HCT116 (cell line): ENCODE measurements at regions not wholly inside any gene's neighbourhood (a gene's known extent, or its start where the extent isn't known, plus 50 kb on each side); places are given as distances from the start of the nearest gene placed in this dataset.

Experiments used
- ATAC-seq: fragments of 200-7000 bp; cut with Tn5 transposase; 2 replicates; pipeline ENCODE4 v1.9.1; 2020; ENCODE audit warnings: mild to moderate bottlenecking, moderate library complexity
- BruUV-seq: library from RNA; stranded (reverse); fragments of 400-500 nt; replicated peaks from 2 replicates; lab custom pipeline; 2021; lab: Mats Ljungman, UMichigan
- CTCF ChIA-PET: fragments of 300-600 bp; sonication (Branson Sonifier 250); formaldehyde crosslinking; loops from one replicate; lab custom pipeline; 2021; ENCODE audit warnings: antibody characterized with exemption; lab: Charles Lee
- POLR2A ChIA-PET: fragments of 300-600, 350-600 bp; sonication (Branson Sonifier 250); formaldehyde crosslinking; loops from one replicate; lab custom pipeline; 2021; ENCODE audit warnings: antibody characterized with exemption; lab: Charles Lee
- RAD21 ChIA-PET, 2 experiments: fragments of 300-600 bp; sonication (Branson Sonifier 250); formaldehyde crosslinking; loops; one replicate each; lab custom pipeline; 2023; ENCODE audit warnings: low total read pairs in 2 of 2; ENCODE audit not compliant: uncharacterized antibody in 2 of 2, unreplicated experiment in 2 of 2, low non-redundant PET in 1 of 2; lab: Charles Lee
- DNase-seq: peaks from one replicate; pipeline ENCODE4 v3.0.0-alpha.2; 2010; ENCODE audit warnings: low read depth, low spot score
- H2AFZ ChIP-seq: fragments of 200-600 bp; shearing (Covaris generic), sonication (generic); 2 replicates; pipeline ENCODE4 v1.6.1; 2017; ENCODE audit warnings: low read depth, mixed run types, mixed read lengths, antibody characterized with exemption, low read length; ENCODE audit not compliant: poor library complexity, severe bottlenecking
- H3K27ac ChIP-seq: 2 replicates; pipeline ENCODE4 v1.5.1; 2012; ENCODE audit warnings: low read depth, low read length
- H3K27me3 ChIP-seq: fragments of 200-600 bp; sonication (generic); 2 replicates; pipeline ENCODE4 v1.6.1; 2016; ENCODE audit warnings: mixed run types, low read length, mixed read lengths; ENCODE audit not compliant: insufficient read depth
- H3K36me3 ChIP-seq, 2 experiments: fragments of 200-500 bp in 1 of 2; fragments of 200-600 bp in 1 of 2; sonication (Bioruptor generic) in 1 of 2; sonication (generic) in 1 of 2; 2 replicates each; pipeline versions ENCODE4 v1.5.1 to v1.6.1; 2014 to 2016; ENCODE audit warnings: low read length in 2 of 2, inconsistent platforms in 1 of 2, mixed read lengths in 1 of 2, mixed run types in 1 of 2; ENCODE audit not compliant: insufficient read depth in 2 of 2, control insufficient read depth in 1 of 2
- H3K4me1 ChIP-seq, 2 experiments: fragments of 200-600 bp in 1 of 2; sonication (generic) in 1 of 2; 2 replicates each; pipeline versions ENCODE4 v1.5.1 to v1.6.1; 2012 to 2017; ENCODE audit warnings: low read length in 2 of 2, inconsistent platforms in 1 of 2, mild to moderate bottlenecking in 1 of 2, mixed read lengths in 1 of 2, mixed run types in 1 of 2, moderate library complexity in 1 of 2; ENCODE audit not compliant: insufficient read depth in 2 of 2, control insufficient read depth in 1 of 2
- H3K4me2 ChIP-seq: fragments of 200-600 bp; sonication (generic); 2 replicates; pipeline ENCODE4 v1.6.1; 2017; ENCODE audit warnings: mixed run types, low read length, mixed read lengths
- H3K4me3 ChIP-seq, 2 experiments: fragments of 200-600 bp in 1 of 2; sonication (generic) in 1 of 2; replicated peaks in 1 of 2; 2 replicates each; pipeline ENCODE4 v1.5.1; 2011 to 2016; ENCODE audit warnings: low read length in 2 of 2, control low read depth in 1 of 2, low read depth in 1 of 2, mild to moderate bottlenecking in 1 of 2, mixed read lengths in 1 of 2, mixed run types in 1 of 2
- H3K79me2 ChIP-seq: fragments of 200-600 bp; sonication (generic); 2 replicates; pipeline ENCODE4 v1.6.1; 2017; ENCODE audit warnings: mild to moderate bottlenecking, mixed run types, low read length, moderate library complexity, mixed read lengths; ENCODE audit not compliant: insufficient read depth
- H3K9ac ChIP-seq: fragments of 200-600 bp; sonication (generic); 2 replicates; pipeline ENCODE4 v1.6.1; 2016; ENCODE audit warnings: low read length, mixed read lengths
- H3K9me2 ChIP-seq: fragments of 200-600 bp; sonication (generic), shearing (Covaris generic); 2 replicates; pipeline ENCODE4 v1.6.1; 2017; ENCODE audit warnings: mixed run types, mild to moderate bottlenecking, moderate library complexity; ENCODE audit not compliant: insufficient read depth
- H3K9me3 ChIP-seq, 2 experiments: fragments of 200-500 bp in 1 of 2; fragments of 200-600 bp in 1 of 2; sonication (Bioruptor generic) in 1 of 2; sonication (generic) in 1 of 2; 2 replicates each; pipeline ENCODE4 v1.6.1; 2014 to 2017; ENCODE audit warnings: low read length in 2 of 2, mixed read lengths in 2 of 2, inconsistent platforms in 1 of 2, low read depth in 1 of 2, mild to moderate bottlenecking in 1 of 2, mixed run types in 1 of 2, moderate library complexity in 1 of 2; ENCODE audit not compliant: control insufficient read depth in 1 of 2, insufficient read depth in 1 of 2
- H4K20me1 ChIP-seq: fragments of 200-600 bp; sonication (generic), shearing (Covaris generic); 2 replicates; pipeline ENCODE4 v1.6.1; 2017; ENCODE audit warnings: mixed run types, mild to moderate bottlenecking, moderate library complexity; ENCODE audit not compliant: insufficient read depth
- CEBPB ChIP-seq: IDR thresholded peaks from 2 replicates; pipeline ENCODE4 v1.6.1; 2012; ENCODE audit warnings: low read depth
- CTCF ChIP-seq, 3 experiments: fragments of 200-600 bp in 1 of 3; sonication (generic) in 1 of 3; IDR thresholded peaks in 2 of 3; conservative IDR thresholded peaks in 1 of 3; 2 replicates each; pipeline ENCODE4 v1.5.1; 2012 to 2017; ENCODE audit warnings: low read depth in 2 of 3, low read length in 2 of 3, antibody characterized with exemption in 1 of 3, borderline replicate concordance in 1 of 3, control low read depth in 1 of 3, mild to moderate bottlenecking in 1 of 3, mixed read lengths in 1 of 3, mixed run types in 1 of 3, moderate library complexity in 1 of 3; ENCODE audit not compliant: insufficient read depth in 1 of 3
- ELF1 ChIP-seq: IDR thresholded peaks from 2 replicates; pipeline ENCODE4 v1.6.1; 2012; ENCODE audit warnings: low read depth, borderline replicate concordance
- POLR2A ChIP-seq: IDR thresholded peaks from 2 replicates; pipeline ENCODE4 v1.7.0; 2011; ENCODE audit warnings: borderline replicate concordance; ENCODE audit not compliant: insufficient read depth, insufficient read length; ENCODE audit errors: extremely low read depth
- RAD21 ChIP-seq: IDR thresholded peaks from 2 replicates; pipeline ENCODE4 v1.6.1; 2012; ENCODE audit warnings: low read depth, mild to moderate bottlenecking
- REST ChIP-seq: IDR thresholded peaks from 2 replicates; pipeline ENCODE4 v1.6.1; 2012; ENCODE audit warnings: low read depth
- SP1 ChIP-seq: IDR thresholded peaks from 2 replicates; pipeline ENCODE4 v1.6.1; 2012; ENCODE audit warnings: low read depth
- SRF ChIP-seq: IDR thresholded peaks from 2 replicates; pipeline ENCODE4 v1.6.1; 2012; ENCODE audit warnings: low read depth
- YY1 ChIP-seq: IDR thresholded peaks from 2 replicates; pipeline ENCODE4 v1.6.1; 2011; ENCODE audit warnings: low read length, low read depth, moderate library complexity, mild to moderate bottlenecking; ENCODE audit not compliant: insufficient replicate concordance; ENCODE audit errors: extremely low read depth
- ZBTB33 ChIP-seq: IDR thresholded peaks from 2 replicates; pipeline ENCODE4 v1.6.1; 2011; ENCODE audit warnings: mild to moderate bottlenecking, low read length, moderate library complexity; ENCODE audit not compliant: insufficient replicate concordance; ENCODE audit errors: extremely low read depth
- ZNF274 ChIP-seq: fragments of 200-500 bp; sonication (Bioruptor generic); IDR thresholded peaks from 2 replicates; pipeline ENCODE4 v1.6.1; 2014; ENCODE audit warnings: mild to moderate bottlenecking, low read depth, low read length, inconsistent platforms
- intact Hi-C: fragments of 100-400 bp; cut with micrococcal nuclease; formaldehyde crosslinking; loops from 2 replicates; pipeline ENCODE4 v1.10.0; 2022

GRCh38 chr4:127463883-127464282 is 168.9 kb upstream of the INTU start:
- no peaks in the 10 kb centered on the region for H4K20me1 ChIP-seq
- no peak overlapping the region for H3K4me3 ChIP-seq
- intact Hi-C loops = no loop called here
- ChIA-PET RAD21 (no interaction called here), CTCF (no interaction called here), POLR2A (no interaction called here)
- no peak overlapping the region for H2AFZ ChIP-seq
- no peaks in the 10 kb centered on the region for H3K9me3 ChIP-seq
- no TSS peak for BruUV-seq
- no peak overlapping the region for H3K9ac ChIP-seq
- H3K79me2 ChIP-seq = no peaks in the 10 kb centered on the region
- DNase-seq (no peak), ATAC-seq (no peak)
- H3K27me3 ChIP-seq = no peaks in the 10 kb centered on the region
- no peak overlapping the region for H3K4me2 ChIP-seq
- no peaks in the 10 kb centered on the region for H3K9me2 ChIP-seq
- no peak overlapping the region for H3K27ac ChIP-seq
- no peak for TF ChIP-seq REST
- TF ChIP-seq RAD21 = no peak
- no peak for TF ChIP-seq POLR2A
- TF ChIP-seq YY1 = no peak
- no peak for TF ChIP-seq SP1
- no peak for TF ChIP-seq ZNF274
- H3K36me3 ChIP-seq = no peaks in the 10 kb centered on the region
- H3K4me1 ChIP-seq = no peaks in the 10 kb centered on the region

- DNase-seq = no peak
- Histone ChIP-seq H3K9me3 (no peaks in the 10 kb centered on the region), H3K27ac (no peak overlapping the region), H3K27me3 (no peaks in the 10 kb centered on the region), H3K36me3 (no peaks in the 10 kb centered on the region), H3K4me2 (no peak overlapping the region), H4K20me1 (no peaks in the 10 kb centered on the region), H3K9ac (no peak overlapping the region), H3K9me2 (no peaks in the 10 kb centered on the region), H2AFZ (no peak overlapping the region), H3K79me2 (no peaks in the 10 kb centered on the region), H3K4me1 (no peaks in the 10 kb centered on the region), H3K4me3 (no peak overlapping the region)
- intact Hi-C loops = no loop called here
- ChIA-PET CTCF (no interaction called here), RAD21 (no interaction called here), POLR2A (no interaction called here)
- BruUV-seq = no TSS peak
- ATAC-seq = no peak
- no peak for TF ChIP-seq CEBPB
- no peak for TF ChIP-seq SP1
- TF ChIP-seq ZBTB33 = no peak
- TF ChIP-seq ZNF274 = no peak
- TF ChIP-seq SRF = no peak
- no peak for TF ChIP-seq CTCF (IDR thresholded peaks at IDR 0.05 in 2 of 3, conservative IDR thresholded peaks at IDR 0.05 in 1 of 3; ENCODE audit: borderline replicate concordance in 1 of 3, insufficient read depth in 1 of 3, low read depth in 2 of 3, low read length in 2 of 3)
- TF ChIP-seq YY1 = no peak
- no peak for TF ChIP-seq ELF1
Observed at GRCh38 chr4:127469542-127469941, 163.2 kb upstream of the INTU start.
